Gastroesophageal sphincter (tissue), 3 donors: ENCODE measurements at regions not wholly inside any gene's neighbourhood (a gene's known extent, or its start where the extent isn't known, plus 50 kb on each side); places are given as distances from the start of the nearest gene placed in this dataset.

Experiments used
- CTCF ChIP-seq, 4 experiments: fragments of 200-600 bp in 2 of 4; fragments of 450-650 bp in 2 of 4; sonication (generic) in 1 of 4; IDR thresholded peaks; one replicate each; pipeline ENCODE4 v1.5.1; 2017 to 2019; ENCODE audit warnings: antibody characterized with exemption in 4 of 4, mild to moderate bottlenecking in 2 of 4, moderate library complexity in 2 of 4
- EP300 ChIP-seq: sonication (generic); formaldehyde crosslinking; IDR thresholded peaks from one replicate; pipeline ENCODE4 v1.6.1; 2017; ENCODE audit warnings: antibody characterized with exemption, mild to moderate bottlenecking
- POLR2A ChIP-seq, 2 donors: fragments of 450-650 bp; IDR thresholded peaks; one replicate each; pipeline ENCODE4 v1.6.1; 2017; ENCODE audit warnings: antibody characterized with exemption in 2 of 2, mild to moderate bottlenecking in 2 of 2, moderate library complexity in 1 of 2
- POLR2AphosphoS5 ChIP-seq: sonication (generic); formaldehyde crosslinking; IDR thresholded peaks from one replicate; pipeline ENCODE4 v1.6.1; 2017; ENCODE audit warnings: antibody characterized with exemption

DNA sequence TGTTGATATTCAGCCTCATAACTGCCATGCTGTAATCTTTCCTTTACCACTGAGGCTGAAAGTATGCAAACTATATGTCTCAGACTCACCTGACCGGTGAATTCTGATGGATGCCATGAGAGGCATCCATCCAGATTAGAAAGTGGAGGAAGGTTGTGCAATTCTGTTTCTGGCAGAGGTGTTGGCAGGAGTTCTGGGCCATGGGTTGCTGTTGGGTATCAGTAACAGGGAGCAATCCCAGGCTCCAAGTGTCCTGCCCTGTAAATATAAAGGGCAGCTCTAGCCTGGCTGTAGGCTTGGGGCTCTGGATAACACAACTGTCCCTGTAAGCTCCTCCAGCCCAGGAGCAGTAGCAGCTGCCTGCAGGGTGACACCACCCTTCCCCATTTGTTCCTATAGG, 77.4 kb upstream of the ABCC4 start:
- TF ChIP-seq CTCF (IDR thresholded peaks at IDR 0.05) (no peak), POLR2A (IDR thresholded peaks at IDR 0.05) (no peak), POLR2AphosphoS5 (no peak), EP300 (no peak)
